HG03558 (cell line): ENCODE measurements at regions not wholly inside any gene's neighbourhood (a gene's known extent, or its start where the extent isn't known, plus 50 kb on each side); places are given as distances from the start of the nearest gene placed in this dataset.
"Not testable (repeated sequence)": the region's sequence is repeated elsewhere in the genome, so short reads cannot be mapped to it uniquely, and the experiment has no call there.

Experiments used
- ATAC-seq: cut with Tn5 transposase; IDR thresholded peaks from one replicate; pipeline ENCODE4 v1.9.1; 2021; ENCODE audit warnings: moderate number of reproducible peaks; ENCODE audit not compliant: unreplicated experiment; ENCODE audit errors: extremely low read depth

DNA sequence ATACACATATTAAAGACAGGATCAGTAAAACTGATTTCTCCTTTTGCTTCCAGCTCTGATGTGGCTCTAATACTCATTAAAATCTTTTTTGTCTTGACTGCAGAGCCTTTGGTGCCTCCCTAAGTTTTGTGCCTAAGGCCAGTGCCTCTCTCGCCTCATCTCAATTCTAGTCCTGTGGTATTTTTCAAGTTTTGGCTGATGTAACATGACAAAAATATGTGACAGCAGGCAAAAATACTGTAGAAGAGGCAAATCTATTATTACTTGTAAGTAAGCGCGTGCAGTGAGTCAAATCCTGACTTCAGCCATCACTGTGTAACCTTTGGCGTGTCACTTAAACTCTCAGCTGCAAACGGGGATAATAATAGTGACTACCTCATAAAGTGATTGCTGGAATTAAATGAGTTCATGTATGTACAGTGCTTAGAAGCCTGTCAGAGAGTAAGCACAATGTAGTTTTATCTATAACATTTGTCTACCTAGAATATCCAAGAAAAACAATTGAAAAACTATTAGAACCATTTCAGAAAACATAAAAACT is 74.0 kb downstream of the MAB21L3 start:
- ATAC-seq = no peak

DNA sequence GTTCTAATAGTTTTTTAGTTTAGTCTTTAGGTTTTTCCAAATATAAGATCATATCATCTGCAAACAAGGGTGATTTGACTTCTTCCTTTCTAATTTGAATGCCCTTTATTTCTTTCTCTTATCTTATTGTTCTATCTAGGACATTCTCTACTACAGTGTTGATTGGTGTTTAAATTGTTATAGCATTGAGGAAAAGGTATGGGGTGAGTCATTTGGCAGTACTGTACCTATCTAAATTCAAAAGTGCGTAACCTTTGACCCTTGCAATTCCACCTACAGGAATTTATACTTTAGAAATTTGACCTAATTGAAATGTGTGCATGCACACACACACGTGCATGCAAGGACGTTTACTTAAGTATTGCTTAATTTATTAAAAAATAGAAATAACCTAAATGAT is 78.3 kb downstream of the MAB21L3 start:
- ATAC-seq = no peak

DNA sequence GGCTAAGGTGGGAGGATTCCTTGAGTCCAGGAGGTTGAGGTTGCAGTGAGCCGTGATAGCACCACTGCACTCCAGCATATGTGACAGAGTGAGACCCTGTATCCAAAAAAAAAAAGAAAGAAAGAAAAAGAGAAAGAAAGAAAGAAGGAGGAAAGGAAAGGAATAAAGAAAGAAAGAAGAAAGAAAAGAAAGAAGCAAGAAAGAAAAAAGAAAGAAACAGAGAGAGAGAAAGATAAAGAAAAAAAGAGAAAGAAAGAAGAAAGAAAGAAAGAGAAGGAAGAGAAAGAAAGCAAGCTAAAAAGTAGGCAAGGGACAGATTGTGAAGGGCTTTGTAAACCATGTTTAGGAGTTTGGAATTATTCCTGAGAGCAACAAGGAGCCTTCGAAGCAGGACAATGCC is 80.1 kb downstream of the MAB21L3 start:
- ATAC-seq = no peak

DNA sequence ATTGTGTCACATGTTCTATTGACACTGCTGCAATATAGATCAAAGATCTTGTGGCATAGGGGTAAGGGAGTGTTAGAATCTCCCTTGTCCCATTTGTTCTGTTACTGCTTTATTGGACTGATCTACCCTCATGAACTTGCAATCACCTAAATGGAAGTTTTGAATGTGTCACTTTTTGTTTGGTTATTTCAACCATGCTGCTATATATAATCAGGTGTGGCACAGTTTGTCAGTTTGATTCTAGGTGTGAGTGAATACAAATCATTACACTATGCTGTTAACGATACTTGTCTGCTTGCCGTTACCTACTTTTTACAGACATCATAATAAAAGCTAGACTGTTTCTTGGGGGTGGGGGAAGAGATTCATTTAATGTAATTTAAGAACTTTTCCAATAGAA is 82.6 kb downstream of the MAB21L3 start:
- no peak for ATAC-seq

DNA sequence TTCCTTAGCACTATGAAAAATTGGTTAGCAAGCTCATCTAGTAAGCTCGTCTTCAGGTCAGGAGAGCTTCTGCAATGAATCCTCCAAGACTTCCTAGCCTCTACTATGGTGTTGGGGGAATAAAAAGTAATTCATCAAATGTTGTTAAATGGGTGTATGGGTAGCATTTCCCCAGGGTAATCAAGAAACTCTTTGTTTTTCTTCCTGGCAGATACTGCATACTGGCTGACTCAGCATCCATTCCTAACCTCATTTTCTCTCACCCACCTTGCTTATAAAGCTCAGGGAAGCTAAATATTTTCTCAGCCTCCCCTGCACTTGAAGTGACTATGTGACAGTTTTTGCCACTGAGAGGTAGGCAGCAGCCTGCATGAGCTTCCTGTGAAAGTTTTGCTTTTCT is 83.4 kb downstream of the MAB21L3 start:
- no peak for ATAC-seq

DNA sequence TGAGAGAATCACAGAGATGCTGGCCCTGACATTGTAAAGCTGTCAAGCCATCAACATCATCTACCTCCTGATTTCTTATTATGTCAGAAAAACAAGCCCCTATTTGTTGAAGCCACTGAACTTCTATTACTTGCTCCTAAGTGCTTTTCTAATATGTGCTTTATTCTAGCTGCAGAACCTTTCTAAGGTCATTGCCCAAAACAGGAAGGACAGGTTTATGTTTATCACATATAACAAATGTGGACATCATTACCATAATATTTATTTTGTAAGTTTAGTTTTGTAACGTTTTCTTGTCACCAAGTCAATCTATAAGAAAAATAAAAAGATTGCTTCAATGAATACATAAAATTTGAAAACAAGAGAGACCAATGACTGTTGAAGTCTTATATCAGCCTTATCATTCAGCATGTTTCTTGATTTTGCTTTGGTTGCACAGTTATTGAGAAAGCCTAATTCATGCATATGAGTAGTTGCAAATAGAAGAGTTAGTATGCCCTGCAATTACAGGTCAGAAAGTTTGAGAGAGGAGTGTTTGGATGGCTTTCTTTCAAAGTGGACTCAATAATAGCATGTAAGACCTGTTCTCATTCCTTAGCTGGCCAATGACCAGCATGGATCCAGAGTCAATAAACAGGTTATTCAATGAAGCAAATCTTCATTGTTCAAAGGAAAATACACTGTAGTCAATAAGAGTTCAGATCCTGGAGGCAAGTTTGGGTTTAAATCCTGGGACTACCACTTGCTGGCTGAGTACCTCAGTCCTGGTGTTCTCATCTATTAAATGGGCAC is 84.1 kb downstream of the MAB21L3 start:
- ATAC-seq = no peak

DNA sequence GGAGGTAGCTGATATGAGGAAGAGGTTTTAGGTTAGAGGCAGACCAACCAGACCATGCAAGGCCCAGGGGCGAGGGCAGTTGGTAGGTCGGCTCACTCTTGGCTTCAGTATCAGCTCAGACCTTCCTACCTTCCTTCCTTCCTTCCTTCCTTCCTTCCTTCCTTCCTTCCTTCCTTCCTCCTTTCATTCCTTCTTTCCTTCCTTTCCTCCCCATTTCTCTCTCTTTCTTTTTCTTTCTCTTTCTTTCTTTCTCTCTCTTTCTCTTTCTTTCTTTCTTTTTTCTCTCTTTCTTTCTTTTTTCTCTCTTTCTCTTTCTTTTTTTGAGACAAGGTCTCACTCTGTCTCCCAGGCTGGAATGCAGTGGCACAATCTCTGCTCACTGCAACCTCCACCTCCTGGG is 89.1 kb downstream of the MAB21L3 start:
- not testable (repeated sequence) for ATAC-seq

DNA sequence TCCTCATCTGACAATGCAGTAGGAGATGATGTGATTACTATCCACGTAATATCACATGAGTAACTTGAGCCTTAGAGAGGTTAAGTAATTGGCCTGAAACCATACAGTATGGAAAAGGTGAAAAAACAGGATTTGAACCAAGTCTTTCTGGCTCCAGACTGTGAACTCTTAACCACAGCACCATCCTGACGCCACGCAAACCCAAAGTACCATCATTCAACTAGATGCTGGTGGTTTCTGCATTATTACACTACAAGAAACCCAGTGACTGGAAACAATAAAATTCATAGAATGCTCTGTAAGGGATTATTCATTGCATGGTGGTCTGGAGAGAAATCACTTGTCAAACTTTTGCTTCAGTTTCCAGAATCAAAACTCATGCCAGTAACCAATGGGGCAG is 90.7 kb downstream of the MAB21L3 start:
- ATAC-seq = no peak

DNA sequence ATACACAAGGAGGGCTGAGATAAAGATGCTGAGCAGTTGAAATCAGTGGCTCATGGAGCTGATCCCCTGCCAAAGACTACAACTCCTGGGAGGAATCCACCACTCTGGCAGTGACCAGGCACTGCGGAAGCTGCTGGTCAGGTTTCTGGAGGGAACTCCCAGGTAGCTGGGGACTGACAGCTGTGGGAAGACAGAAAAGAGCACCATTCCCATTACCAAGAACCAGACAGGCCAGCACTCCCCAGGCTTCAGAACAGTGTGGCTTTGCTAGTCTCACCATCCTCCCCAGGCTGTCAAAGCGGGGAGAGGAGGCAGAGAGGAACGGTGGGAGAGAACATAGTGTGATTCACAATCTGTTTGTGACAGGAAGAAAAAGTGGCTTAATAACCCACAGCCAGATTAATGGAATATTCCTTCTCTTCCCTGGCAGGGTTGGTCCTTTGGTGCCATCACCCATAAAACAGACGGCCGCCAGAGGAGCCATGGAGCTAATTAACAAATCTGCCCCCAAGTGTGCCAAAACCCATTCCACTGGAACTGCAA is 92.1 kb downstream of the MAB21L3 start:
- no peak for ATAC-seq

DNA sequence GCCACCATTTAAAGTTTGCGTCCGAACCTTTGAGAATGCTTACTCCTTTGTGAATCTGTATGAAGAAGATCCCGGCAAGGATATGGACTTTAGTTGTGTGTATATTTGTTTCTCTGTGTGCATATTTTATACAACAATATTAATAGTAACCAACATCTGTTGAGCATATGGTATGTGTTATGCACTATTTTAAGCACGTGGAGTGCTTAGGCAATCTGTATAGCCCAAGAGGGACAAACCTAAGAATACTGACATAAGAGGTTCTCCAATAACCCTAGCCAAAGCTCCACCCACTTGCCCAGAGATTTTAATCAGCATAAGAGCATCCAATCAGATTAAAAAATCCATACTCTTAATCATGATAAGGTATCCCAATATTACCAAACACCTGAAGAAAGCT is 92.7 kb downstream of the MAB21L3 start:
- no peak for ATAC-seq

DNA sequence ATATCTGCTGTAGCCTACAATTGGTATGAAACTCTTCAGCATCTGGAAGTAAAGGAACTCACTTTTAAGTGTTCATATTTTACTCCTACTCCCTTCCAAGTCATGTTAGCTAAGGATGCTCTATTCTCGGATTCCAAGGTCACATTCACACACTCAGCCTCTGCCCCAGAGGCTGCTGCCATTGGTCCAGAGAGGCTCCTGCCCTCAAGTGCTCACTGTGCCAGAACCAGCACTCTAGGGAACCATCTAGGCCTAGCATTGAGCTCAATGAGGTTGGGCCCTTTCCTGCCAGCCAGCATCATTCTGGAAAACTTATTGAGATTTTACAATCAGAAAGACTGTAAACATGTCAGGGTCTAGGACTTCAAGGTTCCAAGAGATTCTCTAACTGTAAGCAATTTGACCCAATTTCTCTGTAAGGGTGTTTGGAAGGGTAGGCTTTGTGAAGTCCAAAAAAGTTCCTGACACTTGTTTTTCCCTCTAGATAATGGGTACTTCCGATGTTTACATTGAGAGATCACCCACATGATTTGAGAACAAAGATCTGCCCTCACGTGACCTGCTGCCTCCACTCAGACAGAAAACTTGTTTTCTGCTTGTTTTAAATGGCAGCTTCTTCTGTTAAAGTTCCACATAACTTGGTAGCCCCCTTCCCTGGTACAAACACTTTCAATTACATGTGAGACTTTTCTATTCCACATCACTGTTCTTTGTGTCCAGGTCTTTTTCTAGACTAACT is 94.9 kb downstream of the MAB21L3 start:
- ATAC-seq = no peak

DNA sequence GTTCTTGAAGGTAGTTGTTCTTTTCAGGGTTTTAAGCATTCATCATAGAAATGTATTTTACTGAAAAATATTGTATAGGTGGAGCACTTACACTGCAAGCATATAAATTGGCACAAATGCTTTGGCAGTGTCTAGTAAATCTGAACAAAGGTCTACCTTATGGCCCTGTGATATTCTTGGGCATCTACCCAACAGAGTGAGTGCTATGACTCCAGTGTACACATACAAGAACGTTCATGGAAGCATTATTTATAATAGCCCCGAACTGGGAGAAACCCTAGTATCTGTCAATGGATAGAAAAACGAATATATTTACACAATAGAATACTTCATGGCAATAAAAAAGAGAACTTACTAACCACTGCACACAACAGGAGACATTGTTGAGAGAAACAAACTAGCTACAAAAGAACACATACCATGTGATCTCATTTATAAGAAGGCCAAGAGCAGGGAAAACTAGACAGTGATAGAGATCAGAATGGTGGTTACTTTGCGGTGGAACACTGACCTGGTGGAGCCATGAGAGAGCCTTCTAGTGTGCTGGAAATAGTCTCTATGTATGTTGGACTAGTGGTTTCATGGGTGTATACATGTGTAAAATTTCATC is 96.0 kb downstream of the MAB21L3 start:
- no peak for ATAC-seq

DNA sequence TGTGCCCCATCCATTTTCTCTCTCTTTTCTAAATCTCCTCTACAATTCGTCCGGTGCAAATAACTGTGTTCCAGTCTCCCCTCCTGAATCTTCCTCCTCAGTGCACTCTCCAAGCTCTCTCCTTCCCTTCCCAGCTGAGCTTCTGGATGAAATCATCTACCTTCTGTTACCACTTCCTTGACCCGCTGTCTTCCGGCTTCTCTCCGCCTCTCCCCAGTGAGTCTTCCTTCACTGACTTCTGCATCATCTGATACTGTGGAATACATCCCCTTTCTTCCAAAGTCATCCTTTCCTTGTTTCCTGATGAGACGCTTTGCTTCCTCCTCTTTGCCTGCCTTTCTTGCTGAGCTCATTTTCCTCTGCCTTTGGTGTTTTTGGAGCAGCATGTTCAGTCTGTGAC is 96.9 kb downstream of the MAB21L3 start:
- ATAC-seq = no peak

DNA sequence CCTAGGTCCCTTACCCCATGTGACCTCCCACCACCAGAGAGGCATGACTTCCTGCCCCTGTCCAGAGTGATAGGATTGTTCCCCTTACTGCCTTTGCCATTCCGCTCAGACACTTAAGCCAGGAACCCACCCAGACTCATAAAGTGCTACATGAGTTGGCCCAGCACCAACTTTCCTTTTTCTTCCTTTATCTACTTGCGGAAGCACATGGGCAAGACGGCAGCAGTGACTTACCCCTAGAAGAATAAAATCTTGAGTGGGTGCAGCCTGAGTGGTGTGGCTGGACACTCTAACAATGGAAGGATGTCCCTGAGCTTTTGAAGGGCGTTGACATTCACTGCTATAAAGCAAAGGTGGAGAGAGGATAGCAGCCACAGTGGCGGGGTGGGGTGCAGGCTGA is 100.1 kb downstream of the MAB21L3 start:
- ATAC-seq = no peak

DNA sequence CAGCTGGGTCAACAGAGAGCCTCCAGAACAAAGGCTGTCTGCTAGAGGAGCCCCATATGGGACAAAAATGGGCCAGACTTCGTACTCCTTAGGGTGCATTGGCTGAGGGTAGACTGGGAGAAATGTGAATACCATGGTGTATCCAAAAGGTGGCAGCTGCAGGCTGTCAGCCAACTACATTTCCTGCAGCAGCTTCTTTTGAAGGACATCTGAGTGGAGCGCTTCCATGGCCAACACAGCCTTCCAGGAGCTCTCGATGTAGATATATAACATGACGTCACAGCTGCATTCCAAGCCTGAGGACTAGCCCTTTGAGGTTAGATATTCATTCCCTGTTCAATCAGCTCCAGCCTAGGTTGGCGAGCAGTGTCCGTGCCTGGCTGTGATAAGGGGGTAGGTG is 107.7 kb downstream of the MAB21L3 start:
- no peak for ATAC-seq

DNA sequence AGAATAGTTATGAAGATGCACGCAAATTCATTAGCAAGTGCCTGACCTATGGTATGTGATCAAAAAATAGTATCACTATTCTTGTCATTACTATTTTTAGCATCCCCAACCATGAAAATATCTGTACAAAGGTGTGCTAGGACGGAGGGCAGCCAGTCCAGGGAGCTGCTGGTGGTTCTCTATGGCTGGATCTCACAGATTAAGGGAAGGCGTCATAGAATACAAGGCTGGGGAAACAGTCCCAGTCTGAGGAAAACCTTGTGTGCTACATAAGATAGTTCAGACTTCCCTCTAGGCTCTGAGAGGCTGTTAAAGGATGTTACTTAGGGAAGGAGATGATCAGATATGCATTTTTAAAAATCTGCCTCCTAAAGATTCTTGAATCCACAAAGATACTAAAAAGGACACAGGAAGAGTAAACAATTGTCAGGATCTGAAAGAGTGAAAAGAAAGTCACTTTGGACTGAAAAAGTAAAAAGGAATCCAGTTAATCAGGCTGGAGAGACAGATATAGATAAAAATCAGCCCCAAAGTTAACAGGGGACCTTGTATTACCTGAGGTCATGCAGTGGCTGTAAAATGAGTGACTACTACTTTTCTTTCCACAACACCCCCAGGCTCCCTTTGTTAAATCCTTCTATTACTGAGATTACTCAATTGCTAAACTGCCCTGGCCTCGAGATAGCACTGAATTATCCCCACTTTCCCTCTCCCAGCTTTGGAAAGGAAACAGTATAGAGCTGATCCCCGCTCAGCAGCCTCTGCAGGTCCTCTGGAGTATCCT is 108.6 kb downstream of the MAB21L3 start:
- no peak for ATAC-seq

DNA sequence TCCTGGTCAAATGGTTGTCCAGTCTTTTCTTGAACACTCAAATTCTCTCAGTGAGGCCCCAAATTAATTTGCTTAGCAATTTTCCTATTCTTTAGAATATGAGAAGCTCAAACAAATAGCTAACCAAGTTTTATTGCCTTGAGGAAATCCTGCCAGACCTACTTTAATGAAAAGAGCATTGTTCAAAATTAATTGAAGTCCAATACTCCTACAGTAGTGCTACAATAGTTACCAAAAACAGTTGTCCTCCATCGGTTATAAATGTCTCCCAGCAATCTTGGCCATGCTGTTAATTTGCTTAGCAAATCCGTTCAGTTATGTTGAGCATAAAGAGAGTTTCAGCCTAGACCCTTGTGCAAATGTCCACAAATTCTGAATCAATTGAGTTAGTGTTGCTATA is 112.9 kb downstream of the MAB21L3 start:
- ATAC-seq = no peak

DNA sequence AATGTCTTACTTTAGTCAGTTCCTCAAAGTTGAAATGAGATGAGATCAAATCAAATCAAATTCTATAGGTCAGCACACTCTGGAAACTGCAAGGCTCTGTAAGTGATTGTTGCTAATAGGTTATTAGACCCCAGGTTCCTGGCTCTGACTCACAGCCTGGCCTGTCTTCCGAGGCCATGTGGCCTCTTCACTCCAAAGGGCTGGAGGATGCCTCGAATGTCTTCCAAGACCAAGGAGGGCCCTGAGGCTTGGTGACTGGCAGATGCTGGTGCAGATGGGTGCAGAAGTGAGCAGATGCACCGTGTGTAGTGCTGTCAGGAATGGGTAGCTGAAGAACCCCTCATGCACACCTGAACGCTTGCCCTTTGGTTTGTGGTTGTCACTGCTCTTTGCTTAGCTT is 113.4 kb downstream of the MAB21L3 start:
- ATAC-seq = no peak

DNA sequence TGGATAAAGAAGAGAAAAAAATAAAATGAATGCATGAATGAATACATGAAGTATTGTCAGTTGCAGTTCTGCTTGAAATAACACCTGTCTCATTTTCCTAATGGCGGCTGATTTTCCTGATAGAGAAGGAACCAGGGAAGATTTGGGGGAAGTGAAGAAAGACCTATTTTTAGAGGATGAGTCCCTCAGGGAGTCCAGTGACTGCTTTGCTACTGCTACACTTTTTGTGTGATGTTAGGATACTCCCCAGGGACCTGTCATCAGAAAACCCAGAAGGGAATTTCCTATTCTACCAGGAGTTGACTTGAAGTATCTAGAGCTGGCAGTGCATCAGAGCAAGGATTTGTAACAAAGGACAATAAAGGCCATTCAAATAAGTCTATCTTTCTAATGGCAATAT is 114.8 kb downstream of the MAB21L3 start:
- no peak for ATAC-seq

DNA sequence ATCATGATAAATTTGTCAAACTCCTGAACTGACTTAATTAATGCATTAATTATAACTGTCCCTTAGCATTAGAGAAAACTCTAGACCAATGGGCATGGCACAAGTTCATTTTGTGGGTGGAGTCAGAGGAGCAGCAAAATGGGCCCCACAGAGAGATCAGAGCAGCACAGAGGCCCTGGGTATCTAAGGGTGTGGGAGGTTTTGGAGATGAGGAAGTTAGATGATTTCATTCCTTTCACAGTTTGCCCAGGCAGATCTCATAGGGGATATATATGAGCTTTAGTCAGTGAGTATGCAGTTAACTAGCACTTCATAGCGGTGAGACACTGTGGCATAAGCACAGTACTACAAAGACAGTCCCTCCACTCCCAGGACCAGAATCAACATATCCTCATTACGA is 117.3 kb downstream of the MAB21L3 start:
- ATAC-seq = no peak
